WTC11 (cell line): ENCODE measurements at regions not wholly inside any gene's neighbourhood (a gene's known extent, or its start where the extent isn't known, plus 50 kb on each side); places are given as distances from the start of the nearest gene placed in this dataset.

Source experiments
- AFF4 ChIP-seq: sonication (generic); formaldehyde crosslinking; IDR thresholded peaks from 2 replicates; pipeline ENCODE4 v1.8.1; 2023; ENCODE audit warnings: mild to moderate bottlenecking, missing genetic modification reagents, borderline replicate concordance
- AR ChIP-seq: fragments of 250-450 bp; sonication (Bioruptor Pico); IDR thresholded peaks from 2 replicates; pipeline ENCODE4 v1.9.0; 2021; ENCODE audit warnings: mild to moderate bottlenecking
- ATF3 ChIP-seq: sonication (generic); formaldehyde crosslinking; conservative IDR thresholded peaks from 2 replicates; pipeline ENCODE4 v1.8.1; 2022; ENCODE audit warnings: mild to moderate bottlenecking, missing genetic modification reagents
- CREB1 ChIP-seq: sonication (generic); formaldehyde crosslinking; IDR thresholded peaks from 2 replicates; pipeline ENCODE4 v1.8.0; 2023; ENCODE audit warnings: mild to moderate bottlenecking, missing genetic modification reagents
- CTCF ChIP-seq: fragments of 200-600 bp; IDR thresholded peaks from 2 replicates; pipeline ENCODE4 v1.8.0; 2022; ENCODE audit warnings: antibody characterized with exemption
- ETV6 ChIP-seq: sonication (generic); formaldehyde crosslinking; IDR thresholded peaks from 2 replicates; pipeline ENCODE4 v1.8.1; 2022; ENCODE audit warnings: mild to moderate bottlenecking, missing genetic modification reagents
- SP1 ChIP-seq: sonication (generic); formaldehyde crosslinking; conservative IDR thresholded peaks from 2 replicates; pipeline ENCODE4 v1.8.1; 2022; ENCODE audit warnings: missing genetic modification reagents
- TP53 ChIP-seq: sonication (generic); formaldehyde crosslinking; IDR thresholded peaks from 2 replicates; pipeline ENCODE4 v1.8.1; 2023; ENCODE audit warnings: mild to moderate bottlenecking, missing genetic modification reagents
- USF1 ChIP-seq: sonication (generic); formaldehyde crosslinking; IDR thresholded peaks from 2 replicates; pipeline ENCODE4 v1.8.0; 2022; ENCODE audit warnings: mild to moderate bottlenecking, missing genetic modification reagents
- ZBTB21 ChIP-seq: sonication (generic); formaldehyde crosslinking; IDR thresholded peaks from 2 replicates; pipeline ENCODE4 v1.8.1; 2023; ENCODE audit warnings: mild to moderate bottlenecking, missing genetic modification reagents, borderline replicate concordance
- ZBTB43 ChIP-seq: sonication (generic); formaldehyde crosslinking; IDR thresholded peaks from 2 replicates; pipeline ENCODE4 v1.8.1; 2023; ENCODE audit warnings: mild to moderate bottlenecking, missing genetic modification reagents
- ZNF532 ChIP-seq: fragments of 250-450 bp; sonication (Bioruptor Pico); IDR thresholded peaks from 2 replicates; pipeline ENCODE4 v1.9.0; 2021; ENCODE audit warnings: mild to moderate bottlenecking, borderline replicate concordance

- TF ChIP-seq ZBTB21 (CRISPR knock-in tag) (no peak), ZBTB43 (CRISPR knock-in tag) (no peak), CTCF (no peak), TP53 (no peak), AR (CRISPR knock-in tag) (no peak), AFF4 (CRISPR knock-in tag) (no peak), ETV6 (CRISPR knock-in tag) (no peak), USF1 (CRISPR knock-in tag) (no peak), ATF3 (CRISPR knock-in tag) (no peak), SP1 (CRISPR knock-in tag) (no peak), ZNF532 (CRISPR knock-in tag) (no peak), CREB1 (CRISPR knock-in tag) (no peak)
Observed at GRCh38 chr3:132154619-132155018, 119.8 kb upstream of the CPNE4 start.
